K562 (cell line): ENCODE measurements at regions not wholly inside any gene's neighbourhood (a gene's known extent, or its start where the extent isn't known, plus 50 kb on each side); places are given as distances from the start of the nearest gene placed in this dataset.

Experiments
- CTCF ChIP-seq, 3 experiments: IDR thresholded peaks in 2 of 3; conservative IDR thresholded peaks in 1 of 3; 2 replicates each; pipeline ENCODE4 v1.5.1; 2011 to 2012; ENCODE audit warnings: low read length in 3 of 3, mild to moderate bottlenecking in 3 of 3, control low read depth in 2 of 3, improper control_type of control experiment in 1 of 3, inconsistent platforms in 1 of 3, low read depth in 1 of 3, mixed read lengths in 1 of 3, moderate library complexity in 1 of 3; ENCODE audit not compliant: insufficient read depth in 2 of 3
- EZH2 ChIP-seq: IDR thresholded peaks from 2 replicates; pipeline ENCODE4 v1.6.1; 2012; ENCODE audit warnings: low read depth, mild to moderate bottlenecking, inconsistent platforms, low read length, borderline replicate concordance
- NR3C1 ChIP-seq: sonication (generic); formaldehyde crosslinking; IDR thresholded peaks from 2 replicates; pipeline ENCODE4 v1.8.1; 2022; ENCODE audit warnings: missing genetic modification reagents

- TF ChIP-seq NR3C1 (CRISPR knock-in tag) = no peak
- TF ChIP-seq CTCF (IDR thresholded peaks at IDR 0.05 in 2 of 3, conservative IDR thresholded peaks at IDR 0.05 in 1 of 3; ENCODE audit: insufficient read depth in 2 of 3, low read depth in 1 of 3, low read length in 3 of 3) = no peak
- TF ChIP-seq EZH2 = no peak
Measured at GRCh38 chr4:73684097-73684496, 56.3 kb upstream of the CXCL8 start.
